GM12872 (cell line): ENCODE measurements at regions not wholly inside any gene's neighbourhood (a gene's known extent, or its start where the extent isn't known, plus 50 kb on each side); places are given as distances from the start of the nearest gene placed in this dataset.

ENCODE experiments used
- CTCF ChIP-seq: IDR thresholded peaks from 3 replicates; pipeline ENCODE4 v1.5.1; 2011; ENCODE audit warnings: low read depth, mild to moderate bottlenecking, low read length, moderate library complexity; ENCODE audit not compliant: insufficient read depth

- no peak for TF ChIP-seq CTCF
Measured at GRCh38 chr6:119521251-119521650, 171.7 kb upstream of the MAN1A1 start.

GRCh38 chr6:119517428-119517827, 167.9 kb upstream of the MAN1A1 start:
- no peak for TF ChIP-seq CTCF

- TF ChIP-seq CTCF: no peak
Measured at GRCh38 chr6:119514345-119514744, 164.8 kb upstream of the MAN1A1 start.

GRCh38 chr6:119511024-119511423, 161.5 kb upstream of the MAN1A1 start:
- no peak for TF ChIP-seq CTCF

- no peak for TF ChIP-seq CTCF
Measured at GRCh38 chr6:119510246-119510645, 160.7 kb upstream of the MAN1A1 start.

- no peak for TF ChIP-seq CTCF
Measured at GRCh38 chr6:119506631-119507174, 157.1 kb upstream of the MAN1A1 start.

- no peak for TF ChIP-seq CTCF
Measured at GRCh38 chr6:119501798-119502483, 152.4 kb upstream of the MAN1A1 start.
